ENCODE measurements at regions not wholly inside any gene's neighbourhood (a gene's known extent, or its start where the extent isn't known, plus 50 kb on each side); places are given as distances from the start of the nearest gene placed in this dataset.

GRCh38 chrX:2627272-2627867 is 63.7 kb upstream of the CD99 start:
- no peaks in the 10 kb centered on the region for H3K36me3 ChIP-seq
- no peaks in the 10 kb centered on the region for H3K9me3 ChIP-seq
- WGBS, result 47% methylated on average over 3 of the region's 3 CpGs
- TF ChIP-seq CTCF (IDR thresholded peaks at IDR 0.05) (peak in 3 of 4 experiments; percentile 34 to 50 (median 41)), POLR2AphosphoS5 (IDR thresholded peaks at IDR 0.05) (no peak)
- peak; percentile 17 for DNase-seq (ENCODE audit: low spot score)
- no peak overlapping the region for H3K4me3 ChIP-seq
- H3K4me1 ChIP-seq (replicated peaks), result no peaks in the 10 kb centered on the region
- H3K27me3 ChIP-seq (replicated peaks; ENCODE audit: insufficient read depth), result no peaks in the 10 kb centered on the region
- intact Hi-C loops (cut with DNase I), result loop anchor here (10.0 kb wide), 2 partner anchors 983 to 1173 kb away; partner anchors contain the start of gene ASMTL
- H3K27ac ChIP-seq, result no peak overlapping the region

- Histone ChIP-seq H3K9me3 (no peaks in the 10 kb centered on the region), H3K4me1 (replicated peaks) (no peaks in the 10 kb centered on the region), H3K27ac (no peak overlapping the region), H3K4me3 (no peak overlapping the region), H3K27me3 (replicated peaks; ENCODE audit: insufficient read depth) (no peaks in the 10 kb centered on the region), H3K36me3 (no peaks in the 10 kb centered on the region)
- intact Hi-C loops (cut with DNase I), result loop anchor here (10.0 kb wide), 2 partner anchors 982 to 1172 kb away; partner anchors contain the start of gene ASMTL
- no peak for TF ChIP-seq CTCF (IDR thresholded peaks at IDR 0.05)
- no peak for TF ChIP-seq POLR2AphosphoS5 (IDR thresholded peaks at IDR 0.05)
- no peak for TF ChIP-seq POLR2A (IDR thresholded peaks at IDR 0.05)
- no peak for DNase-seq (ENCODE audit: low spot score)
- 75% methylated on average over 2 of the region's 2 CpGs for WGBS
Measured at GRCh38 chrX:2626750-2627149, 64.3 kb upstream of the CD99 start.

- Histone ChIP-seq H3K27ac (no peak overlapping the region), H3K9me3 (no peaks in the 10 kb centered on the region), H3K4me3 (no peak overlapping the region), H3K4me1 (replicated peaks) (no peaks in the 10 kb centered on the region), H3K27me3 (replicated peaks; ENCODE audit: insufficient read depth) (no peaks in the 10 kb centered on the region), H3K36me3 (no peaks in the 10 kb centered on the region)
- no peak for TF ChIP-seq CTCF (IDR thresholded peaks at IDR 0.05)
- no peak for TF ChIP-seq POLR2A (IDR thresholded peaks at IDR 0.05)
- TF ChIP-seq POLR2AphosphoS5 (IDR thresholded peaks at IDR 0.05), result no peak
- WGBS, result 91% methylated on average over 3 of the region's 3 CpGs
- no peak for DNase-seq (ENCODE audit: low spot score)
- intact Hi-C loops (cut with DNase I), result loop anchor here (10.0 kb wide), 2 partner anchors 976 to 1166 kb away; partner anchors contain the start of gene ASMTL
Measured at GRCh38 chrX:2620576-2620975, 70.5 kb upstream of the CD99 start.

- Histone ChIP-seq H3K4me3 (no peak overlapping the region), H3K27ac (no peak overlapping the region), H3K9me3 (no peaks in the 10 kb centered on the region), H3K36me3 (no peaks in the 10 kb centered on the region), H3K4me1 (replicated peaks) (no peaks in the 10 kb centered on the region), H3K27me3 (replicated peaks; ENCODE audit: insufficient read depth) (no peaks in the 10 kb centered on the region)
- 49% methylated on average over 4 of the region's 4 CpGs for WGBS
- intact Hi-C loops (cut with DNase I), result no loop called here
- TF ChIP-seq POLR2AphosphoS5 (IDR thresholded peaks at IDR 0.05) (no peak), POLR2A (IDR thresholded peaks at IDR 0.05) (no peak), CTCF (IDR thresholded peaks at IDR 0.05) (no peak)
- no peak for DNase-seq (ENCODE audit: low spot score)
Measured at GRCh38 chrX:2618516-2618915, 72.6 kb upstream of the CD99 start.

- H3K4me1 ChIP-seq (replicated peaks), result no peaks in the 10 kb centered on the region
- no peaks in the 10 kb centered on the region for H3K36me3 ChIP-seq
- DNase-seq (ENCODE audit: low spot score), result no peak
- intact Hi-C loops (cut with DNase I), result loop anchor here (5.0 kb wide), 1 partner anchor 77 kb away; the partner anchor contains the start of gene CD99
- TF ChIP-seq CTCF (IDR thresholded peaks at IDR 0.05), result peak in 3 of 4 experiments; percentile 9 to 30 (median 11)
- no peak for TF ChIP-seq POLR2A (IDR thresholded peaks at IDR 0.05)
- no peak overlapping the region for H3K4me3 ChIP-seq
- no peaks in the 10 kb centered on the region for H3K27me3 ChIP-seq (replicated peaks; ENCODE audit: insufficient read depth)
- H3K27ac ChIP-seq, result no peak overlapping the region
- no peaks in the 10 kb centered on the region for H3K9me3 ChIP-seq
- 15% methylated on average over 3 of the region's 3 CpGs for WGBS
Measured at GRCh38 chrX:2614911-2615310, 76.2 kb upstream of the CD99 start.

All from prostate gland (tissue), 2 donors.